ENCODE measurements at regions not wholly inside any gene's neighbourhood (a gene's known extent, or its start where the extent isn't known, plus 50 kb on each side); places are given as distances from the start of the nearest gene placed in this dataset.

DNA sequence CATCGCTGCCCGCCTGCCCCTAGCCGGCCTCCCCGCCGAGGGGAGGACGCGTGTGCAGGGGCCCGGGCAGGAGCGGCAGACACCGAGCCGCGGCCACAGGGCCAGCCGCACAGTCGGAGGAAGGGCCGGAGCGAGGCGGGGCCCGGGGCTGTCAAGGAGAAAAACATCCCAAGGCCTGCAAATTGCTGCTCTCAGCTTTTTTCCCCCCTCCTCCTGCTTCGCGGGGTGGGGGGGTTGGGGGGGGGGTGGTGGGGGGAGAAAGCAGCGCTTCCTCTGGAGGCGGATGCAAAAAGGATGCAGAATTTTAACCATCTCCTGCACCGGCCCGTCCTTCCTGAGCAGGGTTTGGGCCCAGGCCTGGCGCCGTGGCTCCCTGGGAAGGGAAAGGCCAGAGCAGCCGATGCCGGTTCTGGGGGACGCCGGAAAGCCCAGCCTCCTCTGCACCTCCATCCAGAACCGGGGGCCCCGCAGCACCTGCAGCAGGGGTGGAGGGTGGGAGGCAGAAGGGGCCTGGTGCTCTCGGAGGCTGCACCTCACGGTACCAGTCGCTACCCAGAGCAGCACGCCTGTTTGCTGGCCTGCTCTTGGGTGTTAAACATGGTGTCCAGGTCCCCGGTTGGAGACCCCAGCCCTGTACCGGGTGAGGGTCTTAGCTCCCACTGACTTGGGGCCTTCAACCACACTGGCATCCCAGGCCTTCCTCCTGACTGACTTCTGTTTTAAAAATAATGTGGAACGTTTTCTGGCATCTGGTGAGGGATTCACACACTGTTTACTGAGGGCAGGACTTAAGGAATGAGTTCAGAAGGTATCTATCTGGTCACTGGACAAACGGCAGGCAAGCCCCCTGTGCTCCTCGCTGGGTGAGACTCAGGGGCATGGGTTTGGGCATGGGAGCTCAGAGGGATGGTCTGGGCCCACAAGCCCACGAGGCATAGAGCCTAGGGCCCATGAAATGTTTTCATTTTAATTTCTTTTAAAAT lies 77.4 kb upstream of the WNT7B start:
- peak; percentile 77 for DNase-seq (ENCODE audit: low read depth)

- DNase-seq (ENCODE audit: low read depth), result peak; percentile 70
These were observed 78.4 kb upstream of the WNT7B start for GRCh38 chr22:46055181-46055875.

- DNase-seq (ENCODE audit: low read depth), result peak; percentile 72
These were observed 79.1 kb upstream of the WNT7B start for GRCh38 chr22:46055911-46056545.

DNA sequence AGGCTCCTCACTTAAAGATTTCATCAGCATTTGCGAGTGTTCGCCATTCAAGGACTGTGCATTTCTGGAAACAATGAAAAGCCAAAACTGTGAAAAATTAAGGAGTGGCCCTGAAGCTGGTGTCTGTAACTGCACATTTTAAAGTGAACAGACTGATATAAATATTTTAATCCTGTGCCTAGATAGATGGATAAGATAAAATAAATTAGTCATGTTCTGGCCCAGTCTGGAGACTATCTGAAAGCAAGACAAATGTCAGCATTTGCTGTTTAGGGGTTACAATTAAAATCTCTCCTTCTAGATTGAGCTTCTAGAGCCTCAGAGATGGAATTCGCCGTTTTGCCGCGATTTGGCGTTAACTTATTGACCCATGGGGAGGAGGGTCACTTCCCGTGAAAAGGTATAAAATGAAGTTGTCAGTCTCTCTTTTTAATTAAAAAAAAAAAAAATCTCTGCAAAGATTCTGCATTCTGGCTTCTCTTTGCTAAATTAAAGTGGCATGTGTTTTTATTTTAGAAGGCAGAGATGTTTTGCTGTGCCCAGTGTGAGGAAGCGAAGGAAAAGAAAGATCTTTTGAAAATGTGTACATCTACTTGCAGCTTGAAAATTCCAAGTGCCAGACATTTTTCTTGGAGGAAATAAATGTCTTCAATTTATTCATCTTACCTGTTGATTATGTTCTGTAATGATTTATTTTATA lies 79.7 kb upstream of the WNT7B start:
- DNase-seq (ENCODE audit: low read depth), result peak; percentile 46

DNA sequence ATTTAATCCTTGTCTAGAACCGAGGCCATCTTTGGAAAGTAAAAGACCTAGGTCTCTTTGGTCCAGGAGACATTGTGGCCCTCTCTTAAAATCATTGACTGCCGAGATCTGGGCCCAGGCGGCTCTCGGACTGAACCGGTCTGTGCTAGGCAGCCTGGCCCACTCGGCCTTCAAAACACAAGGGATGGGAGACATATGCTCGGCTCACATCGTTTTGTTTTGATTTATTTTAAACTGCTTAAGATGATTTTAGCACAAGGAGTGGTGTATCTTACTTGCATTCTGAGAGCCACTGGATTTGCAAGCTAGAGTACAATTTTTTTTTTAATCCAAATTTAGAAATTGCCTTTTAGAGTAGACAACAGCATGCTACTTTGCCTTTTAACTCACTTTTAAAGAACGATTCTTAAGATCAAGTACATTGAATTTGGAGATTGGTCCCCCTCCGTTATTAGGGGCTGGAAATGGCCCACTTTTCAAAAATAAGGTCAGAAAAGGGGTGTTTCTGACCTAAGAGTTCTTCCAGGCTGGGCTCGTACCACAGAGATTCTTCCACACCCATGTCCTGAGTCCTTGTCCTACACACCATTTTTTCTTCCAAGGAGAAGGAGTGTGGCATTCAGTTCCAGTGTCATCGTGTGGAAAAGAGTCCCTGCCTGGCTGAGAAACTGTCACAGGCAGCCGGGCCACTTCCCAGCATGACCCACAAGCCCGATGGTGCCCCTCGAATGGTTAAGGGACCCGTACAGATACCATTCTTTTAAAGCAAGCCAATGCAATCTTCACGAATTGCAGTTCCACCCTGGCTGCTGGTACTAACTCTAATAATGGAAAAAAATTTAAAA lies 80.5 kb upstream of the WNT7B start:
- DNase-seq (ENCODE audit: low read depth), result peak; percentile 63

DNA sequence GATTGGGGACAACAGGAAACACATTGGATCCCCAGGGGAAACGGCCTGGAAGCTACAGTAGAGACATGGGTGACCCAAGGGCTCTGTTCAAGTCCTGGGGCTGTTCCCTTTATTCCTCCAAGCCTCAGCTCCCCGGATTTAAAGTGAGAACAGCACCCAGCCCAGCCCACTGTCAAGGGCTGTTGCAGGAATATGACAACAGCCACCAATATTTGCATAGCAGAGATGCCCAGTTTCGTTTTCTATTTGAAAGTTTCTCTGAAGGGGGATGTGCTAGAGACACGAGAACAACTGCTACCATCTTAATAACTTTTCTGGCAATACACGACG lies 81.1 kb upstream of the WNT7B start:
- DNase-seq (ENCODE audit: low read depth), result peak; percentile 96

- peak; percentile 49 for DNase-seq (ENCODE audit: low read depth)
These were observed 81.9 kb upstream of the WNT7B start for GRCh38 chr22:46058591-46059519.

DNA sequence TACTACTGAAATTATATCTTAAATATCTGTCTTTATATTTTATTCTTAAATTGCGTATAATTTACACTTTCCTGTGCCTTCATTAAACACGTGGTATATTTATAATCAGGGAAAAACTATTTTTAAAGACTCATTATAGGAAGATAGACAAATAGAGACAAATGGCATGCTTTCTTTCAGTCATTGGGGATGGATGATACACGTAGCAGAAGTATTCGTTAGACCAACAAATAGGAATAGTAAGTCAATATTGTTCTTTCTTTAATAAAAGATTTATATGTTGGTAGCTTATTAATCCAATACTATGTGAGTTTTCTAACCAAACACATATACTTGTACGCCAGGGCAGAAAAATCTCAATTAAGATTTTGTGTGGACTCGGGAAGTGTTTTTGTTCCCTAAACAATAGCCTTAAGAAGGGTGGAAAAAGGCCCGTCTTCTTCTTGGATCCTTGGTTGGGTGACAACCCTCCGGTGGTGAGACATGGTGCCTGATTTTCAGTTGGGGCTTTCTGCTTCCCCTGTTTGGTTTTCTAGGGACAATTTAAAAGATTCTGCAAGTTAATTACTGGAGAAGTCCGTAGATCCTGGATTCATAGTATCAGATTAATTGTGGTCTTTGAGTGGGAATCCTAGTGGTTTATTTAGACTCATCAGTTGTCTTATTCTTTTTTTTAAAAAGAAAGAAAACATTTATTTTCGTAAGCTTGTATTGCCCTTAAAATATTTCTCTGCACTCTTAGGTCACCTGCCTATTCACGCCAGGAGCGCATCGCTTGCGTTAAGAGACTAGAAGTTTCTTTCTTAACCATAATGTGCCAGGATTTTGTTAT lies 83.5 kb upstream of the WNT7B start:
- peak; percentile 40 for DNase-seq (ENCODE audit: low read depth)

DNA sequence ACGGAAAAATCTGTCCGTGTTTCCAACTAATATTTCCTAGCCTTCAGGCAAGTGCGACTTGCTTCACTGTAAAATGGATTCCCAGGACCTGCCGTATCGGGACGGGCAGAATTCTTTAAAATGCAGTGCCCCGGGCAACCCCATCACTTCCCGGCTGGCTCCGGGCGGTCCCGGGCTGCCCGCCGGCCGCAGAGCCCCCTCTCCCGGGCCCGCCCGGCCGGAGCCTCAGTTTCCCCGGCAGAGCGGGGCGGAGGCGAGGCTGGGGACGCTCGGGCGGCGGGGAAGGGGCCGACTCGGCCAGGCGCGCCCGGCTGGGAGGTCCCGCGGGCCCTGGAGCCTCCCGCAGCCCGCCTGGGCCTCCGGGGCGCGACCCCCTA lies 84.2 kb upstream of the WNT7B start:
- DNase-seq (ENCODE audit: low read depth), result no peak

DNA sequence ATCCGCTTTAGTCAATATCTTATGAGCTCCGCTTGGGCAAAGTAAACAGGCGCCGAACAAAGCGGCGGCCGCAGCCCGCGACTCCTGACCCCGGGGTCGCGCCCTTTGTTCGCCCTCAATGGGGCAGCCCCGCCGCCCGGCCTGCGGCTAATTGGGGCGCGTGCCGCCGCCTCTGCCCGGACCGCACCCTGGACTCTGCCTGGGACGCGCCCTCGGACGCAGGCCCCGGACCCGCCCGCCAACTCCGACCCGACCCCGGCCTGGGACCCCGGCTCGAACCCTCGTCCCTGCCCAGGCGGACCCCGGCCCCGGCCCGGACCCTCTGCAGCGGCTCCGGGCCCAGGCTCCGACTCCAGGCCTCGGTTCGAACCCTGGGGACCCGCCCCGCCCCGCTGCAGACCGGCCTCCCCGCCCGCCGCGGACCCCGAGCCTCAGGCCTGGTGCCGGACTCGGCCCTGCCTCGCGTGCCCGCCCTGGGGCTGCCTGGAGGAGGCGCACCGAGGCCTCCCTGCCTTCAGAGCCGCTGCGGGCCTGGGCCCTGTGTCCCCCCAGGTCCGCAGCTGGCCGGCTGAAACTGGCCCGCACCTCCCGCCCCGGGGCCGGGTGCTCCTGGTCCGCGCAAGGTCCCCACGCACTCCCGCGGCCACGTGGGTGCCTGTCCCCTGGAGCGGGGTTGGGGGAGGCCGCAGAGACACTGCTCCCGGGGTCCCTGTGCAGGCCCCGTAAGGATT lies 84.7 kb upstream of the WNT7B start:
- no peak for DNase-seq (ENCODE audit: low read depth)

DNA sequence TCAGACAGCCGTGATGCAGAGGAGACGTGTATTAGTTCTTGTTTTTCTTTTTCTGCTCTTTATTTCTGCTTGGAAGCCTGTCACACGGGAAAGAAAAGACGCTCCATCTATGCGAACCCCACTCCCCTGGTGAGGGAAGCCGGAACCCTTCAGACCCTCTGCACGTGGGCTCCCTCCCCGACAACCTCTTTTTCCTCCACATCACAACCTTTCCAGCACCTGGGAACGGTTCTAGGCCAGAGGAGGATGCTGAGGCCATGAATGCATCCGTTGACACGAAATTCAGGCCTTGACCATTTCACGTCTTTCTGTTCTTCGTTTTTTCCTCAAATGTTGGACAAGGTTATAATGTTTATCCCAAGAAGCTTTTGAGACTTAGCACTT lies 85.3 kb upstream of the WNT7B start:
- DNase-seq (ENCODE audit: low read depth), result no peak

GRCh38 chr22:46062971-46063631 lies 86.1 kb upstream of the WNT7B start:
- peak; percentile 31 for DNase-seq (ENCODE audit: low read depth)

- no peak for DNase-seq (ENCODE audit: low read depth)
These were observed 86.5 kb upstream of the PPARA start for GRCh38 chr22:46063846-46064227.

GRCh38 chr22:46064228-46064965 lies 85.9 kb upstream of the PPARA start:
- DNase-seq (ENCODE audit: low read depth), result peak; percentile 65

DNA sequence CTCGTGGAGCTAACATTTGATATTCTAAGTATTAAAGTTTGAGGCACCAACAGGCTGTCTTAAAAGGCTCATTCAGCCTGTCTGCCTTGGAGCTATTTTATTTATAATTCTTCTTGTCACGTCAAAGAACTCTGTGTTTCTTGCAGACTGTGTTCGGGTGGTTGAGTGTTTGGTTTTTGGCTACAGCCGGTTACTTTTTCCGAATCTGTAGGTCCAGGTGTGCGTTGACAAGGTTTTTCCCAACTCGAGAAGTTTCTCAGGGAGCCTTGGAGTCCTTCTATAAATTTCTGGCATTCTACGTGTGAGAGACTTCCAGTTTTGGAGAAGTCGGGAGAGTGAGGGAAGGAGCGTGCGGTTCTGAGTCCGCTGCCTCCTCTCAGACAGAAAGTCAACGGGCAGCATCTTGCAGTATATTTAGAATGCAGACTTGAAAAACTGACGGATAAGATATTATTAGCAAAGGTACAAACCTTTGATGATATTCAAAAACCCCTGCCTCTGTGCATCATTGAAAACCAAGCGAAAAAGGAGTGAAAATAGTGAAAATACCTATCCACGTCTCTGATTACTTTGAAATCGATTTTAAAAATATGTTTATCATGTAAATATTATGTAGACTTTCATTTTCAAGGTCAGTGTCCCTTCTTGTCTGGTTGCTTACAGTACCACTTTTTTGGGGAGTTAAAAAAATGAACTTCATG lies 85.2 kb upstream of the PPARA start:
- peak; percentile 63 for DNase-seq (ENCODE audit: low read depth)
